ENCODE measurements at regions not wholly inside any gene's neighbourhood (a gene's known extent, or its start where the extent isn't known, plus 50 kb on each side); places are given as distances from the start of the nearest gene placed in this dataset.
A peak's percentile ranks its signal among the peaks of the same experiment; 100 is the strongest.

DNA sequence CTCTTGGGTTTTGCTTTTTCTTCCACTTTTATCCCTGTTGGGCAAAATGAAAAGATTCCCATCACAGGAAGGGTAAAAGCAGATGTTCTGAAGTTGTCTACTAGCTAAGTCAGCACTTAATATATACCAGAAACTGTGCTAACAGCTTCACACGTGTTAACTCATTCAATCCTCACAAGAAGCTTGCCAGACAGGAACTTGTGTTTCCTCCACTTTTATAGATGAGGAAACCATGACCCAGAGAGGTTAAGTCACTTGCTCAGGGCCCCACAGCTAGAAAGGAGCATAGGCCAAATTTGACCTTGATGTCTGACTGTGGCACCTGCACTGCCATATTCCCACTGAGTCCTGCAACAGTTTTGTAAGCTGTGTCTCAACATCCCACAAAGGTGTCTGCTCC, 76.8 kb upstream of the EPC2 start:
- no peak for DNase-seq

DNA sequence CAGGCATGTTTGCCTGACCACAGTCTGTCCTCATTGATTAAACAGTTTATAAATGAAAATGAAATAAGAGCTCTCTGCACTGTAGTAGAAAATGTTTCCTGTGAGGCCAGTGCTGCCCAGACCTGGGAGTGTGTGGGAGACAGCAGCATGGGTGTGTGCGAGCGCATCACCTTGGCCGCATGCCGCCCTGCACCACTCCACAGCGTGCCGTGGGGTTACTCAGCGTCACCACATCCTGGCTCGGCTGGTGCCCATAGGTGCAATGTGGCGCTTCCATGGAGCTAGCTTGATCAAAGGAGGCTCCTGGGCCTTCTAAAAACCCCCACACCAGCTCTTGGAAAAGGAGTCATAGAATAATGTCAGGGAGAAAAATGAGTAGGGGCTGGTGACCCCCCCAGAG, 76.0 kb upstream of the EPC2 start:
- peak; percentile 38 for DNase-seq

DNA sequence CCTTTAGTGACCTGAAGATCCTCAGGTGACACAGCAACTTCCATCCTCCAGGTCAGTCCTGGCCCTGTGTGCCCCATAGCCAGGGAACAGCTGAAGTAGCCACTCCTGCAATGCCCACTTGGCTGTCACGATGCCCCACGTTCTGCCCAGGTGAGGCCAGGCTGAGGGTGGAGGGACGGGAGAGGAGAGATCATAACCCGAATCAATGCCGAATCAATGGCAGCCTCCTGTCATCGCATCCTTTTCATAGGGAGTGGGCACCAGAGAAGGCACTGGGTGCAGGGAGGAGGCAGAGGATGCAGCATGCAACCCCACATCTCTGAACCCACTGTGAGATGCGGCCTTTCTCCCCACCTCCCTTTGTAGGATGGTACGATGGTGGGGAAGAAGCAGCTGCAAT, 75.3 kb upstream of the EPC2 start:
- DNase-seq: no peak

DNA sequence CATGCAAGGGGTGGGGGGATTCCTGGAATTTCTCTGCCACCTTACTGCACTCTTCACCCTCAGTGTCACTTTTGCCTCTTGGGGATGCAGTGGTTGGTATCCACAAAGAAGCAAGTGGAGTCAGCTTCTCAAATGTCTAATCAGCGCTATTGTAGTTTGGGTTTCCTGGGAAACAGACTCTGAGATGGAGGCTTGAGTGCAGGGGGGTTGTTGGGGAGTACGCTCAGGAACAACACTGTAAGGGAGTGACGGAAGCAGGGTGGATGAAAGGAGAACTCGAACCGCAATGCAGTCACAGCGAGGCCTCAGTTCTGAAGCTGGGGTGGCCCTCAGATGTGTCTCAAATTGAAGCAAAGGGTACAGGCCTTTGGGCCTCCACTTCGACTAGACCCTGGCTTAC, 73.6 kb upstream of the EPC2 start:
- no peak for DNase-seq

DNA sequence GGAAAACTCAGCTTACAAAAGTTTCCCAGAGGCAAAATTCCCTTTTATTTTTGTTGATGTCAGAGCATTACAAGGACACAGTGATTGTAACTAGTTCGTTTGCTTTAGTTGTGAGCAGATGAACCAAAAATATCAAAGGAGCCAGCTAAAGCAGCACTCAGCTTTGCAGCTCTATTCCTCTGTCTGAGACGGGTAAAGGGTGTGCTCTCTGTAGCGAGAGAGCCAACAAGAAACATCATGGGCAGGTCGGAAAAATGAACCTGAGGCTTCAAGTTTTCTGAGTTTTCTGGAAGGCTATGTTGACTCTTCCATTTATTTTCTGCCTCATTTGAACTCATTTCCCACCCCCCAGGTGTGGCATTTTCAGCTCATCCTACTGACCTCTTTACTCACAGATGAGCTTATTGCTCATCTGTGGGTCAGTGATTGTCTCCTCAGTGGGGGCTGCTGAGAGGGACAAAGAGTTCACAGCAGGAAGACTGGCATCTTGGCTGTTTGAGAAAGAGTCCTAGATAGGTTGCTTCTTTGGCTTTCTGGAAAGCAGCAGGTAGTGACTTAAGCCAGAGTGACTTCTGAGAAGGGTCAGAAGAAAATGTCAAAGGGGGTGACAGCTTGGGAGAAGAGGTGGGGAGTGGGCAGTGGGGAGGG, 66.6 kb upstream of the EPC2 start:
- no peak for DNase-seq

DNA sequence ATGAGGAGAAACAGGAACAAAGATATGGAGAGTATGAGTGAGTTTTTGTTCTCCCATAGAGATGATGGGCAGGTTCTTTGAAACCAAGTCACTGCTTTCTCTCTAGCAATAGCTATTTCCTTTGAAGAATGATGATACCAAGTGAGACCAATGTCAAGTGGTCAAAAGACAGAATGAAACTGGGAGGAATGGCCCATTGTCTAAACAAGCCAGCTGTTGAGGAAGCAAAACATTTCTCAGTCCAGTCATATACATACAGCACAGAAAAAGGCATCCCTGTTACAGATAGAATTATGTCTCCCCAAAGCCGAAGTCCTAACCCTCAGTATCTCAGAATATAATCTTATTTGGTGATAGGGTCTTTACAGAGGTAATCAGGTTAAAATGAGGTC, 66.1 kb upstream of the EPC2 start:
- no peak for DNase-seq

DNA sequence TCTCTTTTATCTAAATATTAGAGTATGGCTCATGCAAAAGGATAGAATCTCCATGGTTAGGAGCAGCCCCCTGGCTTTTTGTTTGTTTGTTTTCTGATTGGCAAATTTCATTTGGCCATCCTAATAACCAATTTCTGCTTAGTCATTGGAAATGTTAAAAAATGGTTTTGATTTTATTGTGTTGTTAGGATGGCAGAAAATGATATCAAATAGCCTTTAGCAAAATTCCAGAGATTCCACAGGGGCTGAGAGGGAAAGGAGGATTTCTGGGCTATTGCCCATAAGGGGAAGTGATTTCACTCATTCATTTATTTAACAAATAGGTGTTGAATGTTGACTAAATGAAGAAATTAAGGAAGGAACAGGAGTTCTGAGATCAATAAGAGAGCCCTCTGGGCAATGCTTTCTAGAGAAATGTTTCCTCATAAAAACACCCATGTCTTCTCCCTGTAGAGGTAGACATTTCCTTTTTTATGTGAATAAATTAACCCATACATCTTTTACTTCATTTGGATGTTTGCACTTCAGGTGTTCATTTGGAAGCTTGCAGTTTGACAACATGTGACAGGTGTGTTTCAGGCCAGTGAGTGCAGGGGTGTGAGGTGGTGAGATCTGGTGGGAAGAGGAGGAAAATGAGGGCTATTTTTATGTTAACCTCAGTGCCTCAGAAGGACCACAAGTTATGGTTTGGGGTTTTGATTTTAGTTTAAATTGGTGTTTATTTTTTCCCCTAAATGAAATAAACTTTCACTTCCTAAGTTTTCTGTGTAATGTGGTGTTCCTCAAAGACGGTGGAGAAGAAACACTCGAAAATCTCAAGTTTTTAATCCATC, 61.7 kb upstream of the EPC2 start:
- DNase-seq: no peak

DNA sequence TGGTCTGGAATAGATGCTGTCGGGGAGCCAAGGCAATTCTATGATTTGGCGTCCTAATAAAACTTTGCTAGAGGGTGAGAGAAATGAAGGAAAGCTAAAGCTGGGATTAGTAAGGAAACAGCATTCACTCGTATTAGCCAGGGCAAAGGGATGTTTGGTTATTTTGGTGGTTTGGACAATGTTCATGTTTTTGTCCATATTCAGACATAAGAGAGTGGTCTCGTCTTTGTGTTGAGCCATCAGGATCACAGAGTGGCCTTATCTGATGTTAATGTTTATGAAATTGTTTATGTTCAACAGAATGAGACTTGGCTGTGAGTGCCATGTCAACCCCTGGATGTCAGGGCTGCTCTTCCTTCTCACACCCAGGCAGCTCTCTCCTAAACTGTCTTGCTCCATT, 58.9 kb upstream of the EPC2 start:
- DNase-seq: no peak

DNA sequence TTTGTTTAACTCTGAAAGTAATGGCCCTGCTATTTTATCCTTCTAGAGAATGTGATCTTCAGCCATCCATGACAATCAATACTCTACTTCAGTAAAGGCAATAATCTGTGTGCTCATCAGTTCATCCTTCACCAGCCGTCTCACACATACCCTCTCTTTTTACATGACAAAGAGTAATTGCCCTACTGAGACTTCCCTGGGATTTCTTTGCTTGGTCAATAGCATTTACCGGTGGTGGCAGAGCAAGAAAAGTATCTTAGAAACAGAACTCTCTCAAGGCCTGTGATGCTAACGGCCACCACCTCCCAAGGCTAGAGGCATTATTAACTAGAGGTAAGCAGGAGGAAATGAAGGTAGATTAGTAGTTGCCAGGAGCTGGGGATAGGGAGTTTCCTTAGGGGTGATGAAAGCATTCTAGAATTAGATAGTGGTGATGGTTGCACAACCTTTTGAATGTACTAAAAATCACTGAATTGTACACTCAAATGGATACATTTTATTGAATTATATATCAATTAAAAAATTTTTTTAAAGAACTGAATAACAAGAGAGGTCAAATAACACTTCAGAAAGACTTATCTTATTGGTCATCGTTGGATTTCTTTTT, 57.9 kb upstream of the EPC2 start:
- no peak for DNase-seq

DNA sequence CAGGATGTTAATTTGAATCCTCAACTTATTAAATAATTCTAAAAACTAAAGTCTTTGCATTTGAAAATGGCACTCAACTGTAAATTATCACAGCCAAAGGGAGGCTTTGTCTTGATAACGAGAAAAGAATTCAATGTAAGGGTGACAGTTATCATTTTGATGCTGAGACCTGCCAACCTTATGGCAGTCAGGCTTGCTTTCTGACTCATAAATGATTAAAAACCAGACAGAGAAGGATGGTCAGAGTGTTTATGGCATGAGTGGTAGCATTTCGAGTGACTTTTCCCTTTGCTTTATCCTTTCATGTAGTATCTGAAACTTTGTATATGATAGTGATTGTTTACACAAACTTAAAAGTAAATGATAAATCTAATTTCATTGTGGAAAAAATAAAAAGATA, 53.9 kb upstream of the EPC2 start:
- DNase-seq: no peak

DNA sequence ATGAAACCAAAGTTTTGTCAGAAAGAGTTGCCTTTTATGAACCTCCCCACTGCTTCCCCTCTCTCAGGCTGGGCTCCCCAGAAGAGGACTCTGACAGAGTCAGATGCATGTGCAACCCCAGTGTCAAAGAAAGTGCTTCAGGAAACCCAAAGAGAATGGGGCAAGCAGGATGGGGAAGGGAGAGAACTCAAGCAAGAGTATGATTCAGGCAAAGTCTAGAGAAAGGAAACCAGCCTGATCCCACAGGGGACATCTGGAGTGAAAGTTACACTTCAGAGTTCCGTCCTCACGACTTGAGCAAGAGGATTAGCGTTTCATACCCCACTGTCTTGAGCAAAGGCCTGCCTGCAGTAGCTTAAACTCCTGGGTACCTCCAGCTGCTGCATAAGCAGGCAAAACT, 51.8 kb upstream of the EPC2 start:
- DNase-seq: no peak

DNA sequence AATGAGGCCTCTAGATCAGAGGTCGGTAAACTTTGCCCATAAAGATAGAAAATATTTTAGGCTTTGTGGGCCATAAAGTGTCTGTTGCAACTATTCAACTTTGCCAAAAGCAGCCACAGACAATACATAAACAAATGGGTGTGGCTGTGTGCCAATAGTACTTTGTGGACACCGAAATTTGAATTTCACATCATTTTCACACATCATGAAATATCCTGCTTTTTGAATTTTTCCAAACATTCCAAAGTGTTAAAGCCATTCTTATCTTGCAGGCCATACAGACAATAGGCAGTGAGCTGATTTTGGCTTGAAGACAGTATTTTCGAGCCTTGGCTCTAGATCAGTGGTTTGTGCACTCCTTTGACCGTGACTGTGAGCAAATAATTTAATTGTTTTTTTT, 51.1 kb upstream of the EPC2 start:
- DNase-seq: no peak

DNA sequence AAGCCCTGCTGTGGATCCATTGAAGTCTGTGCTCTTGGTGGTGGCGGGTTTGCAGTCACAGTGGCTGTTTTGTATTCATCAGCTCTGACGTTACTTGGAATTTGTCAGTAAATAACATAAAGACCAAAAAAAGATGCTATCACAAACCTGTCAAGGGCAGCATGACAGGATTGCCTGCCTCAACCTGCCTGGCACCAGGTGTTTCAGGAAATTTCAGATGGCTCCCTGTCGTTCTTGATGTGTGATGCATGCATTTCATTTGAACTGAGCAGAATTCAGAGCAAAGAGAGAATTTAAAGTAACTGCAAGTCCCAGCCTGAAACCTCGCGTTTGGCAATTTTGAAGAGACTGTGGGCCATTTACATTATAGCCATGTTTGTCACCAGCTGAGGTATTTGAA, 50.3 kb upstream of the EPC2 start:
- DNase-seq: no peak

Measured in stimulated activated CD4-positive, alpha-beta T cell treated with anti-CD3 and anti-CD28 coated beads, Interleukin-15, amount 100 ng/mL, for 24 hours (primary cell).